GM10248 (cell line): ENCODE measurements at regions not wholly inside any gene's neighbourhood (a gene's known extent, or its start where the extent isn't known, plus 50 kb on each side); places are given as distances from the start of the nearest gene placed in this dataset.

Source experiments
- CTCF ChIA-PET: fragments of 300-600 bp; sonication (Branson Sonifier 250); formaldehyde crosslinking; extraction: SDS; loops from one replicate; lab custom pipeline; 2021; ENCODE audit warnings: antibody characterized with exemption; lab: Yijun Ruan, JAX
- POLR2A ChIA-PET: fragments of 350-650 bp; sonication (Branson Sonifier 250); formaldehyde crosslinking; extraction: SDS; loops from one replicate; lab custom pipeline; 2020; ENCODE audit warnings: antibody characterized with exemption; lab: Yijun Ruan, JAX
- DNase-seq: peaks from one replicate; pipeline ENCODE4 v3.0.0; 2012; ENCODE audit errors: extremely low spot score
- TF ChIP-seq, protein P1 (sequence below): IDR thresholded peaks from 2 replicates; pipeline ENCODE4 v1.5.1; 2012; ENCODE audit warnings: mild to moderate bottlenecking, low read depth; ENCODE audit errors: extremely low read depth, missing control alignments, control extremely low read depth

DNA sequence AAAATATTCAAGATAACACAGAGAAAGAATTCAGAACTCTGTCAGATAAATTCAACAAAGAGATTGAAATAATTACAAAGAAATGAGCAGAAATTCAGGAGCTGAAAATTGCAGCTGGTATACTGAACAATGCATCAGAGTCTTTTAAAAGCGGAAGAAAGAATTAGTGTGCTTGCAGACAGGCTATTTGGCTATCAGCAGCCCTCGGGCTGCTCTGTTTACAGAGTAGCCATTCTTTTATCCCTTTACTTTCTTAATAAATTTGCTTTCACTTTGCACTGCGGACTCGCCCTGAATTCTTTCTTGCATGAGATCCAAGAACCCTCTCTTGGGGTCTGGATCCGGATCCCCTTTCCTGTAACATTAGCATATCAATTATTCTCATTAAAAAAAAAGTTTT lies 1040.0 kb downstream of the SORCS3 start:
- TF ChIP-seq, protein P1, sequence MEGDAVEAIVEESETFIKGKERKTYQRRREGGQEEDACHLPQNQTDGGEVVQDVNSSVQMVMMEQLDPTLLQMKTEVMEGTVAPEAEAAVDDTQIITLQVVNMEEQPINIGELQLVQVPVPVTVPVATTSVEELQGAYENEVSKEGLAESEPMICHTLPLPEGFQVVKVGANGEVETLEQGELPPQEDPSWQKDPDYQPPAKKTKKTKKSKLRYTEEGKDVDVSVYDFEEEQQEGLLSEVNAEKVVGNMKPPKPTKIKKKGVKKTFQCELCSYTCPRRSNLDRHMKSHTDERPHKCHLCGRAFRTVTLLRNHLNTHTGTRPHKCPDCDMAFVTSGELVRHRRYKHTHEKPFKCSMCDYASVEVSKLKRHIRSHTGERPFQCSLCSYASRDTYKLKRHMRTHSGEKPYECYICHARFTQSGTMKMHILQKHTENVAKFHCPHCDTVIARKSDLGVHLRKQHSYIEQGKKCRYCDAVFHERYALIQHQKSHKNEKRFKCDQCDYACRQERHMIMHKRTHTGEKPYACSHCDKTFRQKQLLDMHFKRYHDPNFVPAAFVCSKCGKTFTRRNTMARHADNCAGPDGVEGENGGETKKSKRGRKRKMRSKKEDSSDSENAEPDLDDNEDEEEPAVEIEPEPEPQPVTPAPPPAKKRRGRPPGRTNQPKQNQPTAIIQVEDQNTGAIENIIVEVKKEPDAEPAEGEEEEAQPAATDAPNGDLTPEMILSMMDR: no peak
- POLR2A ChIA-PET: no interaction called here
- CTCF ChIA-PET: interaction anchor here (0.6 kb wide), 1 partner anchor 9 kb away, joined by 3 read pairs; no protein-coding TSS in a partner anchor
- no peak for DNase-seq

DNA sequence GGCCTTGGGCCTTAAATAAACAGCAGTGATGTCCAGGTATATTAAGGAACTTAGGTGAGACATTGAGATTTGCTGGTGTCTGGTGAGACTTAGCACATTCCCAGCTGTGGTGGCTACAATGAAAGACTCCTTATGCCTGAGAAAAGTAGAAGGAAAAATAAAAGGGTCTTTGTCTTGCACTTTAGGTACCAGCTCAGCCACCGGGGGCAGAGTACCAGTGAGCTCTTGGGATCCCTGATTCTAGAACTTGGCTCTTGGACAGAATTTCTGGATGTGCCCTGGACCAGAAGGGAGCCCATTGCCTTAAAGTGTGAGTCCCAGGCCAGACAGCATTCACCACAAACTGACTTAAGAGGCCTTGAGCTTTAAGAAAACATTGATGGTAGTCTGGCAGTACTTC lies 1038.7 kb downstream of the SORCS3 start:
- TF ChIP-seq, protein P1: no peak
- POLR2A ChIA-PET: no interaction called here
- CTCF ChIA-PET: no interaction called here
- no peak for DNase-seq

DNA sequence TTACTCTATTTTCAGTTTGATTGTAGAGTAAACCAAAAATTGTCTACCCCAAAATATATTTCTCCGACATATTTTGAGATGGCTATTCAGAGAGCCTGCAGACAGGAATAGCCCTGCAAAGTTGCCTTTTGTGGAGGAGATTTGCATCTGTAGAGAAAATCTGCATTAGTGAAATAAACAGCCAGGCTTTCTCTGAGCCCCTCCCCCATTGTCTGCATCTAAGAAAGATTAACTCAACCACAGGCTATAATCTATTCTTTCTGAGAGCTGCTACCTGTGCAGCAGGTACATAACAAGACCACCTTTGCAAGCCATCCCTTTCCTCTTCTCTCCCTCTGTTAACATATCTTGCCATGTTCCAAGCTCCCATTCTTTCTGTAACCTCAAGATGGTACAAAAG lies 1034.2 kb downstream of the SORCS3 start:
- ChIA-PET POLR2A (no interaction called here), CTCF (no interaction called here)
- no peak for DNase-seq
- TF ChIP-seq, protein P1: no peak

DNA sequence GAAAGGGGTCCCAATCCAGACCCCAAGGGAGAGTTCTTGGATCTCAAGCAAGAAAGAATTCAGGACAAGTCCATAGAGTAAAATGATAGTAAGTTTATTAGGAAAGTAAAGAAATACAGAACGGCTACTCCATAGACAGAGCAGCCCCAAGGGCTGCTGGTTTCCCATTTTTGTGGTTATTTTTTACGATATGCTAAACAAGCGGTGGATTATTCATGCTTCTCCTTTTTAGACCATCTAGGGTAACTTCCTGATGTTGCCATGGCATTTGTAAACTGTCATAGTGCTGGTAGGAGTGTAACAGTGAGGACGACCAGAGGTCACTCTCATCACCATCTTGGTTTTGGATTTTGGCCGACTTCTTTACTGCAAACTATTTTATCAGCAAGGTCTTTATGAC lies 1033.4 kb downstream of the SORCS3 start:
- POLR2A ChIA-PET: no interaction called here
- DNase-seq: no peak
- CTCF ChIA-PET: no interaction called here
- TF ChIP-seq, protein P1: no peak

DNA sequence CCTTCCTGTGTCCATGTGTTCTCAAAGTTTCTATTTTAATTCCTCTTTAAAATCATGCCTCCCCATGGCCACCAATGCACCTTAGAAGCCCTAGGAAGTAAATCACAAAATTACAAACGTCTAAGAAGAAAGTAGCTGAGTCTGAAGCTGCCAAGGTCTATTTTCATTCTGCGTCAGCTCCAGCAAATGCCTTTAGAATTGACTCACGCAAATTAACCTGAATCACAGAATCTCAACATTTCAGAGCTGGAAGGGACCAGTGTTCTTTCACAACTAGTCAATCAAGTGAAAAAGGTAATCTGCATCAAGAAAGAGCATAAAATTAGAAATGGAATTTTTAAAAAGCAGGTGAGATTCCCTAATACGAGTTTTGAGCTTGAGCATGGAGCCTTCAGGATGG lies 1017.6 kb downstream of the SORCS3 start:
- ChIA-PET POLR2A (no interaction called here), CTCF (interaction anchor here (1.1 kb wide), 1 partner anchor 10 kb away, joined by 4 read pairs; no protein-coding TSS in a partner anchor)
- TF ChIP-seq, protein P1: no peak
- DNase-seq: no peak

DNA sequence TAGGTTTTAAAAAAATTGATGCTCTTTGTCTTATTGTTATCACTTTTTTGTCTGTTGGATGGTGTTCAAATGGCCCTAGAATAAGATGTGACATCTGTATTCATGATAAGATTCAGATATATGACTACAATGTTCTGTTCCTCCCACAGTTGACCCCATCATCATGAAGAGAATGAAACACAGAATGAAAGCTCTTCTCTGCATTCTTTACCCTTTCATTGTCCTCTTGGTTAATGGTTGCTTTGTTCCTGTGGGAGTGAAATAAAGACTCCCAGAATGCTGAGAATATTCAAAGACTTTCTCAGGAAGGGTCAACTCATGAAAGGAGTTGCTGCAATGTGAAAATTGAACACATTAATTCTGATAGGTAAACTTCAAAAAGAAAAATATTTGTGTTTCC lies 1015.8 kb downstream of the SORCS3 start:
- CTCF ChIA-PET: no interaction called here
- TF ChIP-seq, protein P1: no peak
- POLR2A ChIA-PET: no interaction called here
- no peak for DNase-seq

DNA sequence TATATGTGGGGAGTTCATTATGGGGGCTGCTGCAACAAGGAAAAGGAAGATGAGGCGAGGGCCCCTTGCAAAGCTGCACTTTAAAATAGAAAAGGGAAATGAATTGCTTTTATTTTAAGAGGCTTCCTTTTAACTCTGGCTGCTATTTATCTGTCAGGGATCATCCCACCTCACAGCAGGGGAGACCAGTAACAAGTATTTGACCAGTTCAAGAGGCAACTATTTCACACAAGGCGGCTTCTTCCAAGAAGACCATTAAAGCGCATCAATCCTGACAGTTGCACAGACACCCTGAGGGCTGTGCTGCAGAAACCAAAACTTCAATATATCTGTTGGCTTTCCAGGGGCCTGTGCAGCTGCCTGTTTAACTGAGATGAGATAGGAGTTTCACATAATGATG lies 1009.2 kb downstream of the SORCS3 start:
- CTCF ChIA-PET: no interaction called here
- TF ChIP-seq, protein P1: no peak
- no peak for DNase-seq
- POLR2A ChIA-PET: no interaction called here
